NCI-H1092 treated with DMSO at 0.1 percent for 48 hours (cell line): ENCODE measurements at regions not wholly inside any gene's neighbourhood (a gene's known extent, or its start where the extent isn't known, plus 50 kb on each side); places are given as distances from the start of the nearest gene placed in this dataset.
"Not testable (repeated sequence)": the region's sequence is repeated elsewhere in the genome, so short reads cannot be mapped to it uniquely, and the experiment has no call there.

Source experiments
- DNase-seq: peaks from one replicate; lab custom pipeline; 2025; lab: John Stamatoyannopoulos, UW

DNA sequence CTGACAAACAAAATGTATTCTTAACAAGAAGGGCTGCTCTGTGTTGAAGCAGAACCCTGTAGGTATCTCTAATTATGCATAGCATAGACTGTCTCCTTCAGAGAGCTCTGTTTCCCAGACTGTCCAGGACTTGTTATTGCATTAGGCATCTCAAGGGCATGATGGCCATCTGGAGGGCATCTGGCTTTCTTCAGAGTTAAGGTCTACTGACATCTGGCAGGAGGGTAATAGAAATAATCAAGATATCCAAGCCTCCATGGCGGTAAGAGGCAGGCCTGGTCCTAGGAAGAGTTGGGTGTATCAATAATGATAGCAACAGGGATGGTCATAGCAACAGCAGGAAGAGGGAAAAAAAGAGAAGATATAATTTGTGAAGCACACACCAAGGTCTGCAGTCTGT lies 161.2 kb downstream of the TTC8 start:
- DNase-seq, result no peak

DNA sequence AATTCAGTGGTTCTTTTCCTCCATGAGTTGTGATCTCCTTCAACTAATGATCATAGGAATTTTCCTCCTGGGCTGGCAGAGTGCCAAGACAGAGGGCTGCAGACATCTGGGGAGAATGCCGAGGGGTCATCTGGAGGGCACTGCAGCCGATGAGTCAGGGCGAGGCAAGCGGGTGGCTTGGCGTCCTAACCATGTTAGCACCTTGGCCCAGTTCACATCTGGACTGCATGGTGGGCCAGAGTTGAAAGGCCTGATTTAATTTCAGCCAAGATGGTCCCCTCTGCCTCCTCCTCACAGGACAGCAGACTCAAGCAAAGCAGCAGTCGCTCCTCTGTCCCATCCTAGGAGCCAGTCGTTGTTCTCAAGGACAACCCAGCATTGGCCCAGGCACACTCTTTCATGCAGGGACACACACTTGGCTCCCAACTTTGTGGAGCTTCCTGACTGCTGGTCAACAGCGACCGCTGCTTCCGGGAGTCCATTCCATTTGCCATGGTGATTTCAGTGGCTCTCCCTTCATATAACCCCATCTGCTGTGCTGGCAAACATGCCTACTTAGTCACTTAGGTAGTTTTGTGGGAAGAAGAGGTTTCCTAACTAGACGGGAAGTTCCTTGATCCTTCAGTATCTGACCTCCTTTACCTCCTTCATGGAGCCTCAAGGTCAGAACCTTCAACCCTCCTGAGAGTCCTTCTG lies 161.8 kb downstream of the TTC8 start:
- no peak for DNase-seq

DNA sequence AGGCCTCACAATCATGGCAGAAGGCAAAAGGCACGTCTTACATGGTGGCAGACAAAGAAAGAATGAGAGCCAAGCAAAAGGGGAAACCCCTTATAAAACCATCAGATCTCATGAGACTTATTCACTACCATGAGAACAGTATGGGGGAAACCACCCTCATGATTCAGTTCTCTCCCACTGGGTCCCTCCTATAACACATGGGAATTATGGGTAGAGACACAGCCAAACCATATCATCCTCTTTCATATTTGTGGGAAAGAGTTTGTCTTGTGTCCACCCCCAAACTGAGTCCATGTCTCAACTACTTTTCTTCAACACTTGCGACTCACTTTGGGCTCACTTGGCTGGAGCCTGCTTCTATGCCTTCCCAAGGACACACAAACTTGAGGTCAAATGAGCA lies 162.5 kb downstream of the TTC8 start:
- not testable (repeated sequence) for DNase-seq

DNA sequence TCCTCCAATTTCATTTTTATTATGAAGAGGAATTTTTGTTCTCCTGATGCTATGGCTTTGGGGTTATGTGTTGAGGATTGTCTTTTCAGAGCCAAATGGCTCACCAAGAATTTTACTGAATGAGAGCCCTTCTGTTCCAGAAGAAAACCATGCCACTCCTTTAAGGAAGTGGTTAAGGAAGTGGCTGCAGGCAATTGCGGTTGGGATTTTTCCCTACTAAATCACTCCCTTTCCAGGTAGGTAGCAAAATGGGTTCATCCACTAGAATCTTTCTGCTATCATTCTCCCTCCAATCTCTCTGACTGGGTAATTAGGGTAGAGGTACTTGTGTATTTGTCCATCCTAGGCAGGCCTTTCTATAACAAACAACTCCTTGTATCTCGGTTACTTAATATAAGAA lies 163.1 kb downstream of the TTC8 start:
- DNase-seq, result no peak

DNA sequence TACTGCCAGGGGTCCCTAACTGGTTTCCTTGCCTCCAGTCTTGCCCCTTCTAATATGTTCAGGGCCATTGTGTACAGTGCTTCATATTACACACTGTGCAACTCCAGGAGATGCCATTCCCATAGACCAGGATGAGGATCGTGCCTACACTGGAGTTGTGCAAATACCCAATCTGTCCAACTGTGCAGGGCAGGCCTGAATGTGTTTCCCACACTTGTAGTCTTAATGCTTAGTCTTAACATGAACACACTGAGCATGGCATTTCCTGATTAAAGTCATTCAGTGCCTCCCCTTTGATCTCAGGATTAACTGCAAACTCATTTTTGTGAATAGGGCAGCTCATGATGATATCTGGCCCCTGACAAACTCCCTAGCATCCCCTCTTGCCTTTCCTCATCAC lies 165.5 kb downstream of the TTC8 start:
- no peak for DNase-seq

DNA sequence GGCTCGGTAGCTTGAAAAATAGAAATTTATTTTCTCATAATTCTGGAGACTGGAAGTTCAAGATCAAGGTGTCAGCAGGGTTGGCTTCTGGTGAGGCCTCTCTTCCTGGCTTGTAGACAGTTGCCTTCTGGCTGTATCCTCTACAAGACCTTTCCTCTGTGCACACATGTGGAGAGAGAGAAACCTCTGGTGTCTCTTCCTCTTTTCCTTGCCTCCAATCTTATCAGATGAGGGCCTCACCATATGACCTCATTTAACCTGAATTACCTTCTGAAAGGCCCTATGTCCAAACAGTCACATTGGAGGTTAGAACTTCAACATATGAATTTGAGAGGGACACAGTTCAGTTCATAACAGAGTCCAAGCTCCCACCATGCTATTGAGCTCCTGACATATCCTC lies 166.4 kb downstream of the TTC8 start:
- DNase-seq, result no peak

DNA sequence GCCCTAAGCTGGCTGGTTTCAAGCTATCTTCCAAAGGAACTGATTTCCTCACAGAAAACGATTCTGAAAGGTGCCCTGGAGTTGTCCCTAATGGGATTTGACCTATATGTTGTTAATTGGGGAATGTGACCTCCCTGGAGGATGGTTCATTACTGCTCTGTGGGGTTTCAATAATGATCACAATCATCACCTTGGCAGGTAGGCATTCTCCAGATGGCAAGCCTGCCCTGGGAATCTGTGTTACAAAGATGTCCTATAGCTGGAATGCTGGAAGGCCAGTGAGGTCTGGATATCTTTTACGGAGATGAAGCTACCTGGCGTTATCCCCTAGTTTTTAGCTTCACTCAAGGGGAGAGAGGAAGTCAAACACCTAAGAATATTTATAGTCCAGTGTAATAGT lies 167.6 kb downstream of the TTC8 start:
- no peak for DNase-seq

DNA sequence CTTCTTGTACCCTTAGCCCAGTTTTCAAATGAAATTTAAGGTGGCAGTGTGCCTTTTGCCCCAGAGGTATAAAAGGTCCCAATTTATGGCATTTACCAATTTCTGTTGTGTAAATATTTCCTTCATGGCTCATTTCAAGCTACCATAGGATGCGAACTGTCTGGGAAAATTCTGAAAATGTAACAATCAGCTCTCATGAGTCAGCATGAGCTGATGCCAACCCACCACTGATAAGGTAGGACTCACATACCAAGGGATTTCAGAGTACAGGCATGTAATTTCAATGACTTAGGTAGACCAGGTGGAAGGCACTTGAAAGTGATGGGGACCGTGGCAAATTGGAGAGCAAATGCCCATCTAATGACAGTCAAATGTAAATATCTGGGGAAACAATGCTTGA lies 169.5 kb downstream of the TTC8 start:
- no peak for DNase-seq

DNA sequence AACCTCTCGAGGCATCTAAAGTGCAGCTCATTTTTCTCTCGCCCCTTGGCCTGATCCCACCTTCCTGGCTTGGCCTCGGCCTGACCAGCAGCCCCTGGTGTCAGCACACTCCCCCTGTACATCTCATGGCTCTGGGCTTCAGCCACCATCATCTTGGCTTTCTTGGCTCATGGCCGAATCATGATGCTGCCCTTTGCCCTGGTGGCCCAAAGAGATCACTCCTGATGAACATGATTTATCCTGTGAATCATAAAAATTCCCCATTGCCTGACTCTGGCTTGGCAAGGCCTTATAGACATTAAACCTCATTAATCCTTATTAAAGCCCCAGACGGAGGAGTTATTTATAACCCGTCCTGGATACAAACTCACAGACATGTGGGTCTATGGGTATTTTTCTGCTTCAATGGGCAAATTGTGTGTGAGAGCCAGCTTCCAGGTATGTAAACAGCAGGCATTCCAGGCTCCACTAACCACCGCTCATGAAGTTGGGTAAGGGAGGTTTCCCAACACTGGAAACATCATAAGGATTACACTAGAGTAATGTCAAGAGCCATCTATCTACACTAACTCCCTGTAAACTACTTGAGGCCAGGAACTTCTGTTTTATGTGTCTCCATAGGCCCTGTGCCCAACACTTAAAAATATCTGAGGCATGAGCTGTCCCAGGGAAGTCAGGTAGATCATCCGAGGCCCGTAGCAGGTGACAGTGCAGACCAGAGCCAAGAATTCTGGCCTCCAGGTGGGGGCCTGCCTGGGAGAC lies 171.2 kb downstream of the TTC8 start:
- no peak for DNase-seq

DNA sequence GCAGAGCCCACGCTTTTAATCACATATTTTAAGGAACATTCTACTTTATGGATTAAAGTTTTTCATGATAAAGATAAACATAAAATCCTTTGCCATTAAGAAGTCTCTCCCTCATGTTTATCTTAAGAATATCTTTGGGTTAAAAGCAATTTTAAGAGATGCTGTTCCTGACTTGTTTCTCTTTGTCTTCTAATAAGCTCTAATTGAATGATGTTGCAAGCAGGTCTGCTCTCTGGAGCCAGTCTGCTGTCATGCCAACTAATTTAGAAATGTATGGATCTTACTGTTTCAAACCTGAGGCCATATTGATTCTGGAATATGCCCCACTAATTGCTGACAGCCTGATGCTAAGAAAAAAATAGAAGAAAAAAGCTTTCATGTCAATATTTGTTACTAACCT lies 173.6 kb downstream of the TTC8 start:
- DNase-seq, result no peak

DNA sequence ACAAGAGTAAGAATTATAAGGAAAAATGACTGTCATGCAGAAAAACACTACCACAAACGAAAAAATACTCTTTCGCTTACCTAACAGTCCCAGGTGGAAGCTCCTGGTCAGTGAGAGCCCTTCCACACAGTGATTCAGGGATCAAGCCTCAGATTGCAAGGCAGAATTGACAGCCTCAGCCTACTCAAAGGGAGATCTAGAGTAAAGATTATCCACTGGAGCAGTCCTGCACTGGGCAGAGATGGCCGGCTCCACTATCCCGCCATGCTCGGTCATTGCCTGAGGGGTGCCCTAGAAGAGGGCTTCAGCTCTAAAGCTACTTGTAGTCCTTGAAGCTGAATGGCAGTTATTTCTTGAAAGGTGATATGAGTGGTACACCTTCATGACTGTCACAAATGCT lies 174.7 kb downstream of the TTC8 start:
- DNase-seq, result no peak

DNA sequence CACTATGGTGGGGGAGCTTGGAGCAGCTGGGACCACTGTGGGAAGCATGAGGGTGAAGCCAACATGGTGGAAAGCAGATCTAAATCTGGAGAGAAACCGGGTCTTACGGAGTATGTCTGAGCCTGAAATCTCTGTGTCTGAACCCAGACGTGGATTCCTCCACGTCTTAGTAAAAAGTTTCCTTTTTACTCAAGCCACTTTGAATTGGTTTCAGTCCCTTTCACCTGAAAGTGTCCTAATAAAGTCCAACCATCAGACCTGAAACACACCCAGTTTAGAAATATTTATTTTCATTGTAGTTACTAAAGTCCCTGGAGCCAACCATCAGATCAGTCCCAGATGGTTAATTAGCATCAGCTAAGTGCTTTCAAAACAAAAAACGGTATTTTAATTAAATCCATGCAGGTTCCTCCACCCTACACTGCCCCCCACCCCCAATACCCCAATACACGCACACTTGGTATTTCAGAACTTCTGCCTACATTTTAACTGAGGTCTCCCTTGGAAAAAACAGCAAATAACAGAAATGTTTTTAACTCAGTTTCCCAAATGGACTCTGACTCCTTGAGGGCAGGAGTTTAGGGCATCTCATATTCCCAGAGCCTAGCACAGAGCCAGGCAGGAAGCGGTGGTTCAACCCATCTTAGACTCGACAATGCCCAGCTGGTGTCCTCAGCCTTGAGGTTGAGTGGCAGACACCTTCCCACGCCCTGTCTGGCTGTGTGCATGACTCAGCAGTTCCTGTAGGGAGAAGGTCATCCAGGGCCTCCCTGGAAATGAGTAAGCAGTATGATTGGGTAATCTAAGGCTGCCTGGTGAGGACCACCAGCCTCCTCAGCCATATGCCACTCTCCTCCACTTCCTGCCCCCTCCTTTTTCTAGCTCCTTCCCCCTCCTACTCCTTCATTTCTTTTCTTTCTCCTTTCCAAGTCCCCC lies 175.8 kb downstream of the TTC8 start:
- no peak for DNase-seq

DNA sequence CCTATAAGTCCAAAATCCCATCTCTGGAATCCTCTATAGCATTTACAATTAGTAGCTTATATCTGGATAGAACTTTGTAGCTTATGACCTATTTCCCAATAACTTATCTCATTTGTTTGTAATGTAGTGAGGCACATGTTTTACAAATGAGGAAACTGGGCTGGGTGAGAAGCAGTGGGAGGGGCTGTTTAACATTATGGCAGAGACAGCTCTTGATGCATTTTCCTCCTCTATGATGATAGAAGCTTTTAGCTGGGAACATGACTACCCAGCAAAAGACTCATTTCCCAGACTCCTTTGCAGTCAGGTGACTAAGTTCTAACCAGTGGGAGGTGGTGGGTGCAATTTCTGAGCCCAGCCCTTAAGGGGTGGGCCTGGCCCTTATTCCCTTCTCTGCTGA lies 179.7 kb downstream of the TTC8 start:
- DNase-seq, result no peak

DNA sequence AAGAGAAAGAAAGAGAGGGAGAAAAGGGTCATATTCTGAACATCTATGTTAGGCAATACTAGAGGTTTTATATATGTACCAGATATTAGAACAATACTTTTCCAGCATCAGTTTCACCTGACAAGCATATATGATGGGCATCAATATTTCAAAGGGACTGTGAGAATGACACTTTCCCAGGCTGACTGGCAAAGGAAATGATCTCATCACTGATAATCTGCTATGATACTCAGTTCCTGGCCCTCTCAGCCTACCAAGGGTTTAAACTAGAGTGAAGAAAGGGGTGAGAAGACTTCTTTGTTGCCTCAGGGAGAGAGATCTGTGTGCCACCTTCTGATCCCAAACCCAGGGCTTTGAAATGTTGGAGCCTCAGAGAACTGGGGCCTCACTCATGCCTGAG lies 183.5 kb downstream of the TTC8 start:
- no peak for DNase-seq

DNA sequence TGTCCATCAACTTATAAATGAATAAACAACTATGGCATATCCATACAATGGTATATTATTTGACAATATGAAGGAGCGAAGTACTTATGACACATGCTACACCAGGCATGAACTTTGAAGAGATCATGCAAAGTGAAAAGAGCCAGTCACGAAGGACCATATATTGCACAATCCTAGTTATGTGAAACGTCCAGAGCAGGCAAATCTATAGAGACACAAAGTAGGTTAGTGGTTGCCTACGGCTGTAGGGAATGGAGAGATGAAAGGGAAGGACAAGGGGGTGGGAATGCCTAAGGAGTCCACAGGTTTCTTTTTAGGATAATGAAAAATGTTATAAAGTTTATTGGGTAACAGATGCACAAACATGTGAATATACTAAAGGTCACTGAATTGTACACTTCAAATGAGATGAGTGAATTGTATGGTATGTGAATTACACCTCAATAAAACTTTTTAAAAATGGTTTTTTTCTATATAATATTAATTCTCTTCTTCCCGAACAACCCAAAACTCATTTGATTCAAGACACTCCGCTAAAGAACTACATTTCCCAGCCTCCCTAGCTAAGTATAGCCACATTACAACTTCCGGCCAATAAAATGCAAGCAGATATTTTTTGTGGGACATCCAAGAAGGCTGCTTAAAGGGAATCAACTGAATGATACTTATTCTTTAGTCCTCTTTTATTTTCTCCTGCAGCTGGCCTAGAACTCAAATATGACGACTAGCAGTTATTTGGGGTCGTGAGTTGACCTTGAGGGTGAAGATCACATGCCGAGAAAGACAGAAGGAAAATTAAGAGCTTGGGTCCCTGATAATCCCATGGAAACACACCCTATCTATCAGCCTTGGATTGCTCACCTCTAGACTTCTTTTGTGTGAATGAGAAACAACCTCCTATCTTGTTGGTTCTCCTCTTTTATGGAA lies 187.2 kb downstream of the TTC8 start:
- DNase-seq, result no peak

DNA sequence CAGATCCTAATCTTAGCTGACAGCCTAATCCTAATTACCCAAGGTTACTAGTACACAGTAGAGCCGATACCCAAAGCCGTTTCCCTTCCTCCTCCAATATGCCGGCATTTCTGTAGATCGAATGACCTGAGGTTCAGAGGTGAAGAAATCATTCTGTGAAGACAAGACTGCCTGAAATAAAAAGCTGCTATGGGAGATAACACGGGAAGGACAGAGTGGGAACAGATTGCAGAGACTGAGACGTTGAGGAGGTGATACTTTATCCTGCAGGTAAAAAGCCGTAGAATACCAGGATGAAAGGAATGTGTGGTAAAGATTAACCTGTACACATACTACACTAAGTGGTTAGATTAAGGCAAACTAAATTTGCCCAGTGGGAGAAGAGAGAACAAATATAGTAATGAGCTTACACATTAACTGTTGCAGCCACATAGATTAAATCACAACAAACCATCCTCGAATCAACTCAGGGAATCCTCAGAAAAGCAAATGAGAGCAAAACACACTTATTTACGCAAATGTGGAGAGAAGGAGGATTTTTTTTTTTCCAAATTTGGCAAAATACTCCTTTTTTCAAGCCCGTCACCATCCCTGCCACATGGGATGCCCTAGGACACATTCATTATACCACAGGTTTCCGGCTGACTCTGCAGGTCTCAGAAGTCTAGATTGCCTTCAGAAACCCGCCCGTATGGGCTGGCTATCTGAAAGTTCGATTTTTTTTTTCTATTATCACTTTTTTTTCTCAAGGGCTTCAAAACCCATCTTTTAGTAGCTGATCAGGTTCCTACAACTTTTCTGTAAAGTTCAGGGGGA lies 188.0 kb downstream of the TTC8 start:
- DNase-seq, result no peak

DNA sequence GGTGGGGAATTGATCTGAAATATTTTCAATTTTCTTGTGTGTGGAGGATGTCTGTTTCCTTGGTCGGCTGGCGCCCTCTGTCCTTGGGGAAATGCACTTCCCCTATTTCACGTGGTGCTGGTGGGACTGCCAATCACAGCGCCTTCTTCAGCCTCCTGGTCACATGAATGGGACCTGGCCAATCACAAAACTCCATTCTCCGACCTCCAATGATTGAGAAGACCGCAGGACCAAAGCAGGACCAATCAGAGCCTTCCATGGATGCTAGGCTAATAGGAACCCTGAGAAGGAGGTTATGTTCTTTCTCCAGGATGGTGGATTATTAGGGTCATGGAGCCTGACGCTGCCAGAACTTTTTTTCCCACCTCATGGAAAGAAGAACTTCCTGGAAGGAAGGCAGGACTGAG lies 188.7 kb downstream of the TTC8 start:
- DNase-seq, result peak; percentile 22

DNA sequence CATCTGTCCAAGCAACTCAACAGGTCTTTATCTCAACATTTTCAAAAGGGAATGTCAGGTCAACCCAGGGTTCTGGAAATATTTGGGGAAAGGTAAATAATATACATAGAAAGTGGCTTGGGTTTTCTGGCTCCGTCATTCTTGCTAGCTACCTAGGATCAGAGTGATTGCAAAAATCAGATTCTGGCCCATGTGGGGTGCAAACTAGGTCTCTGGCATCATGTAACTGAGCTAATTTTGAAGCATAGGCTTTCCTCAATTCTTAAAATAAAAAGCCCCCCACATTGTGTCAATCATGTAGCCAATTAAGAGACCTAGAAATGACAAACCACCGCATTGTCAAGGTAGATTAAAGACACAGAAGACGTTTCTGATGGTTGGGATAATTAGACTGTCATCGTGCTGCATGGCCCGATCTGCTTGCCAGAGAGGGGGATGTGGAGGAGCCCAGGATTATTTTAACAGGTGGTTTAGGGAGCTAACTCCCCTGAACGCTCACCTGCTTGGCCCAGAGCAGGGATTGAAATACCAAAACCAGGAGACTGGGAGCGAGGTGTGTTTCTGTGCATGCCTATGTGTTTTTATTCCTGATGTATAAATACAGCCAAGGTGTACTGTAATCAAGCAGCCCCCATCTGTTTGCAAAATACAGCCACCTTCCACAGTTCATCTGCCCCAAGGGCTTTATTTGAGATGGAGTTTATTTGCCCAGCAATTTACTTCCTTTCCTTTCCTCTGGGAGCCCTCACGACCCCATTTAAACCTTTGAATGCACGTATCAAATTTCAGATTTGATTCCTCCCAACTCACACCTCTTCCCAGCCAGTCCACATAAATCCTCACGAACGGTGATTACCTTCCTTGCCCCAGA lies 189.5 kb downstream of the TTC8 start:
- peak; percentile 96 for DNase-seq

DNA sequence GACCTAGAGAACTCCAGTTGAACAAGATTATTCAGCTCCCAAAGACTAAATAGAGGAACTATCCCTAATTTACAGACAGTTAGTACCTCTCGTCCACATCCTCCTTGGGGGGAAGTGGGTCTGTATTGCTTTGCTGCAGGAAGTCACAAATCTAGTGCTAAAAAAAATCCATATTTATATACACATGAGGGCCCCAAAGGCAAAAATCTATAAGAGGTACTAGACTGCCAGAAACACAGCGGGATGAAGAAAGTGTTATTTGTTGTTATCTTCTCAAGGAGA lies 190.1 kb downstream of the TTC8 start:
- no peak for DNase-seq

DNA sequence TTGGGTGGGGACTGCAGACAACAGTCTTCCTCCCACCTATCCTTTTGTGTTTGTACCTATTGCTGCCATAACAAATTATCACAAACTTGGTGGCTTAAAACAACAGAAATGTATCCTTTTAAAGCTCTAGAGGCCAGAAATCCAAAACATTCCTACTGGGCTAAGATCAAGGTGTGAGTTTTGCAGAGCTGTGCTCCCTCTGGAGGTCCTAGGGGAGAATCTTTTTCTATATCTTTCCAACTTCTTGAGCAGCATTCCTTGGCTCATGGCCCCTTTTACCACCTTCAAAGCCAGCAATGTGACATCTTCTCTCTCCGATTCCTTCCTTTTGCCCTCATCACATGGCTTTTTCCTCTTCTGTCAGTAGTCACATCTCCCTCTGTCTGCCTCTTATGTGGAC lies 190.6 kb downstream of the TTC8 start:
- DNase-seq, result peak; percentile 31
